Prostate gland (tissue), 2 donors: ENCODE measurements at regions not wholly inside any gene's neighbourhood (a gene's known extent, or its start where the extent isn't known, plus 50 kb on each side); places are given as distances from the start of the nearest gene placed in this dataset.

Experiments used
- DNase-seq: peaks from one replicate; pipeline ENCODE4 v3.0.0-alpha.2; 2019; ENCODE audit warnings: low spot score
- H3K27ac ChIP-seq, 2 donors: fragments of 200-600 bp; sonication (generic); 2 replicates each; pipeline ENCODE4 v1.5.1; 2017 to 2019
- H3K27me3 ChIP-seq: fragments of 200-600 bp; sonication (generic); replicated peaks from 2 replicates; pipeline ENCODE4 v1.5.1; 2019; ENCODE audit not compliant: insufficient read depth
- H3K36me3 ChIP-seq, 2 donors: fragments of 200-600 bp; sonication (generic); 1 replicate in 1 of 2; 2 replicates in 1 of 2; pipeline versions ENCODE4 v1.5.1 to v1.8.1; 2017 to 2019
- H3K4me1 ChIP-seq: fragments of 200-600 bp; sonication (generic); replicated peaks from 2 replicates; pipeline ENCODE4 v1.5.1; 2019
- H3K4me3 ChIP-seq, 2 donors: fragments of 200-600 bp; sonication (generic); 2 replicates each; pipeline ENCODE4 v1.5.1; 2017 to 2019
- H3K9me3 ChIP-seq: fragments of 200-600 bp; sonication (generic); 2 replicates; pipeline ENCODE4 v1.5.1; 2017
- POLR2A ChIP-seq: fragments of 450-650 bp; IDR thresholded peaks from one replicate; pipeline ENCODE4 v1.6.1; 2016; ENCODE audit warnings: antibody characterized with exemption, mild to moderate bottlenecking
- POLR2AphosphoS5 ChIP-seq: sonication (generic); formaldehyde crosslinking; IDR thresholded peaks from one replicate; pipeline ENCODE4 v1.6.1; 2017; ENCODE audit warnings: antibody characterized with exemption
- WGBS: methylation state at CpG from one replicate; pipeline ENCODE4 v1.1.5; 2018; 5-methylcytosine and 5-hydroxymethylcytosine counted together
- intact Hi-C: fragments of 100-400 bp; cut with DNase I; formaldehyde crosslinking; loops from one replicate; pipeline ENCODE4 v1.14.2; 2022
- TF ChIP-seq, protein P1 (sequence below), 4 experiments: fragments of 200-600 bp in 2 of 4; fragments of 450-650 bp in 2 of 4; sonication (generic) in 2 of 4; IDR thresholded peaks; 1 replicate in 3 of 4; 2 replicates in 1 of 4; pipeline ENCODE4 v1.5.1; 2016 to 2019; ENCODE audit warnings: antibody characterized with exemption in 4 of 4, mild to moderate bottlenecking in 2 of 4, moderate library complexity in 2 of 4

DNA sequence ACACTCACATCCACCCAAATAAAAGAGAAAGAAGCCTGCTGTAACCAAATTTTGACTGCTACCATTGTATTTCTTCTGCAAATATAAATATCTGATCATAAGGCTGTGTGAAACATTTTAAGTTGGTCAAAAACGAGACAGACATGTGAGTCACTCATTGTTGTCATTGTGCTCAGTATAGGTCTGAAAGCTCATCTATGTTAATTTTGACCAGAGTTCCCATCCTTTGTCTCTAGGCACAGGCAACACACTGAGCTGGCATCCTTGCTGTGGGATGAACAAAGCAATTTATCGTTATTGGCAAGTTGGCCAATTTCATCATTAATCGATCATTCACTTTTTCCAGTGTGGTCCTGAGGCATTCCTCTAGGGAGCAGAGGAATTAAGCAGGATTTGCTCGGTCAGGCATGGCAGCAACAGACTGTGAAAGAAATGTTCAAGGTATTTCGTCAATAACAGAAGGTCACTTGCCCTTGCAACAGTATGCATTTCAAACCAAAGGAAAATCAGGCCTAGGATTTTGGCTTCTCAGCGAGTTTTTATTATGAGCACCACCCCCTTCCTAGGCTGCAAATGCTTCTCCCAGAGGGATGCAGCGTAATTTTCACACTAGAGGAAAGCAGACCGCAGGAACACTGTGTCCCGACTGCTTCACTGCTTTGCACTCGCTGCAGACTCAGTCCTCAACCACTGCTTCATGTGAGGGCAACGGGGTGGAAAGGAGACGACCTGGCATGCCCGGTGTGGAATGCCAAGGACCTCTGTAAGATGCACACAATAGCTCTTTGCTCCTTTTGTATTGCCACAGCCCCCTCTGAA is 87.9 kb upstream of the SMYD2 start:
- Histone ChIP-seq H3K4me3 (no peak overlapping the region), H3K27me3 (peaks cover 3% of the 10 kb centered on the region), H3K36me3 (no peaks in the 10 kb centered on the region), H3K9me3 (no peaks in the 10 kb centered on the region), H3K27ac (no peak overlapping the region), H3K4me1 (no peaks in the 10 kb centered on the region)
- intact Hi-C loops: no loop called here
- TF ChIP-seq POLR2AphosphoS5 (no peak), POLR2A (no peak)
- TF ChIP-seq, protein P1, sequence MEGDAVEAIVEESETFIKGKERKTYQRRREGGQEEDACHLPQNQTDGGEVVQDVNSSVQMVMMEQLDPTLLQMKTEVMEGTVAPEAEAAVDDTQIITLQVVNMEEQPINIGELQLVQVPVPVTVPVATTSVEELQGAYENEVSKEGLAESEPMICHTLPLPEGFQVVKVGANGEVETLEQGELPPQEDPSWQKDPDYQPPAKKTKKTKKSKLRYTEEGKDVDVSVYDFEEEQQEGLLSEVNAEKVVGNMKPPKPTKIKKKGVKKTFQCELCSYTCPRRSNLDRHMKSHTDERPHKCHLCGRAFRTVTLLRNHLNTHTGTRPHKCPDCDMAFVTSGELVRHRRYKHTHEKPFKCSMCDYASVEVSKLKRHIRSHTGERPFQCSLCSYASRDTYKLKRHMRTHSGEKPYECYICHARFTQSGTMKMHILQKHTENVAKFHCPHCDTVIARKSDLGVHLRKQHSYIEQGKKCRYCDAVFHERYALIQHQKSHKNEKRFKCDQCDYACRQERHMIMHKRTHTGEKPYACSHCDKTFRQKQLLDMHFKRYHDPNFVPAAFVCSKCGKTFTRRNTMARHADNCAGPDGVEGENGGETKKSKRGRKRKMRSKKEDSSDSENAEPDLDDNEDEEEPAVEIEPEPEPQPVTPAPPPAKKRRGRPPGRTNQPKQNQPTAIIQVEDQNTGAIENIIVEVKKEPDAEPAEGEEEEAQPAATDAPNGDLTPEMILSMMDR (IDR thresholded peaks at IDR 0.05): no peak
- no peak for DNase-seq
- WGBS: 62% methylated on average over 13 of the region's 13 CpGs

DNA sequence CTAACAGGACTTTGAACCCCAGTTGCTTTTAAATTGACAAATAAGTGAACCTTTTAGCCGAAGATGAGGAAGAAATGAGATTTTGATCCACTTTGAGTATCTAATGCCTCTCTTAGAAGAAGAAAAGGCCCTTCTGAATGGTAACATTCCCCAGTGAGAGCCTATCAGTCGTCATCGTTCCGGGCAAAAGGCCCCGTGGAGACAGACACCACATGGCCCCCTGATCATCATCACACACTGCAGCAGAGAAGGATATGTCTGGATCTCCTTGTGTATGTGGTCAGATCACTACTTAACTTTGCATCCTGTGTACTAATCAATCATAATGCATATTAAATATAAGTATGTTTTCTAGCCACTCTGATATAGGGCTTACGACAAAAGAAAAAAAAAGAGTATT is 87.3 kb upstream of the SMYD2 start:
- H3K27ac ChIP-seq: no peak overlapping the region
- 74% methylated on average over 6 of the region's 6 CpGs for WGBS

DNA sequence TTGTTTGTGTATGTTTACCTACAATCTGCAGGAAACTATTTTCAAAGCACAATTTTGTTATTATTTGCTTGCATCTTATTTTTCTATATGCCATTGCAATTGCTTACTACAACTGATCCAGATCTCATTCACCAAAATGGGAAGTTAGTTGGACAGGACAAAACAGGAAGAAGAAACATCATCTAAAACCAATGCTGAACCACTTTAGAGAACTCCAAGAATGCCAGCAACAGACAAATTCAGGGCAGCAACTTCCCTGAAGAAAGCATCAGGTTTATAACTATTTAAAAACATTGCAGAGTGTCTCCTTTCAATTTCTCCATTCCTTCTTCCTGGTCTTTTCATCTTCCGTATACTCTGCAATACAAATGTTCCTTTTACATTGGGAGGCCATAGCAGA is 82.4 kb upstream of the SMYD2 start:
- 86% methylated on average over 1 of the region's 1 CpG for WGBS
- Histone ChIP-seq H3K36me3 (no peaks in the 10 kb centered on the region), H3K4me3 (no peak overlapping the region), H3K27ac (no peak overlapping the region), H3K4me1 (no peaks in the 10 kb centered on the region), H3K27me3 (no peaks in the 10 kb centered on the region), H3K9me3 (no peaks in the 10 kb centered on the region)
- intact Hi-C loops: no loop called here
- no peak for DNase-seq
- TF ChIP-seq, protein P1 (IDR thresholded peaks at IDR 0.05): no peak
- no peak for TF ChIP-seq POLR2A

More for the DNA sequence above, 87.3 kb upstream of the SMYD2 start:
- no peak overlapping the region for H3K4me3 ChIP-seq
- DNase-seq: no peak
- H3K27me3 ChIP-seq: peaks cover 3% of the 10 kb centered on the region
- TF ChIP-seq POLR2A (no peak), POLR2AphosphoS5 (no peak)
- TF ChIP-seq, protein P1 (IDR thresholded peaks at IDR 0.05): no peak
- no peaks in the 10 kb centered on the region for H3K9me3 ChIP-seq
- no peaks in the 10 kb centered on the region for H3K36me3 ChIP-seq
- no peaks in the 10 kb centered on the region for H3K4me1 ChIP-seq
- intact Hi-C loops: no loop called here

DNA sequence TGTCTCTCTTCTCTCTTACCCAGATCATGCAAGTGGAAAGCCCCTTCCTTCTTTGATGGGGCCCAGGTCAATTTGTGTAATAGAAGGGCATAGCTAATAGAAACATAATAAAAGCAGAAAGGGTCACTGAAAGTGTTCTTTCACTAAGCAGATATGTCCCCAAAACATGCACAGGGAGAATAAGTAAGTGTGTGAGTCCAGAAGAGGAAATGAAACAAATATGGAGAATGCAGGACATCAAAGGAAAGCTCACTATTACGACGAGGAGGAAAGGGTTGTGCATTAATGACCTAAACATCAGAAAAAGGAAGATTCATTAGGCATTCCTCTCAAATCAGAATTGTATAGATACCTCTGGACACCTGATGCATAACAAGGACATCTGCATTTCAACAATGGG is 81.4 kb upstream of the SMYD2 start:
- intact Hi-C loops: no loop called here

More for the DNA sequence above, 81.4 kb upstream of the SMYD2 start:
- TF ChIP-seq POLR2A (no peak), POLR2AphosphoS5 (no peak)
- TF ChIP-seq, protein P1 (IDR thresholded peaks at IDR 0.05): no peak
- no peaks in the 10 kb centered on the region for H3K27me3 ChIP-seq
- H3K9me3 ChIP-seq: no peaks in the 10 kb centered on the region
- H3K27ac ChIP-seq: no peak overlapping the region
- H3K4me1 ChIP-seq: no peaks in the 10 kb centered on the region
- H3K36me3 ChIP-seq: no peaks in the 10 kb centered on the region
- 50% methylated on average over 2 of the region's 2 CpGs for WGBS
- no peak for DNase-seq
- no peak overlapping the region for H3K4me3 ChIP-seq
